ENCODE measurements at regions not wholly inside any gene's neighbourhood (a gene's known extent, or its start where the extent isn't known, plus 50 kb on each side); places are given as distances from the start of the nearest gene placed in this dataset.
A peak's percentile ranks its signal among the peaks of the same experiment; 100 is the strongest.

DNA sequence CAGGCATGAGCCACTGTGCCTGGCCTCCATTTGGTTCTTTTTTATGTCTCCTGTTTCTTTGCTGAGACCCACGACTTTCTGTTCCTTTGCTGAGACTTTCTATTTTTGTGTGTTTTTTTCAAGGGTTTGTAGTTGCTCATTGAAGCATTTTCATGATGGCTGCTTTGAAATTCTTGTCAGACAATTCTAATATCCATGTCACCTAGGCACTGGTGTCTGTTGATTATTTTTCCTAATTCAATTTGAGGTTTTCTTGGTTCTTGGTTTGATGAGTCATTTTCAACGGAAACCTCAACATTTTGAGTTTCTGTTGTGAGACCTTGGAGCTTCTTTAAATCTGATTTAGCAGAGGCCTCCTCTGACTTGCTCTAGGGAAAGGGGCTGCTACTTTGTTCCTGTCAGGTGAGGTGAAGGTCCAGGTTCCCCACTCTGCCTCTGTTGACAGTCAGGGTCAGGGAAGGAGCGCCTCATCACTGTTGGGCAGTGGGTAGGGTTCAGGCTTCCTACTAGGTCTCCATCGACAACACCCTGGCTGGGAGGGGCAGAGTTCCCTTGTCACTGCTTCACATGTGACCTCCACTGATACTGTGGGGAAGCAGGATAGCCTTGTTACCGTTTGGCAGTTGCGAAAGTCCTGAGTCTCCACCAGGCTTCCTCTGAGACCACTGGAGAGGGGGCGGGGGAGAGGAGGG lies 66.1 kb upstream of the SMOX start (continued):
- TF ChIP-seq, protein P1, sequence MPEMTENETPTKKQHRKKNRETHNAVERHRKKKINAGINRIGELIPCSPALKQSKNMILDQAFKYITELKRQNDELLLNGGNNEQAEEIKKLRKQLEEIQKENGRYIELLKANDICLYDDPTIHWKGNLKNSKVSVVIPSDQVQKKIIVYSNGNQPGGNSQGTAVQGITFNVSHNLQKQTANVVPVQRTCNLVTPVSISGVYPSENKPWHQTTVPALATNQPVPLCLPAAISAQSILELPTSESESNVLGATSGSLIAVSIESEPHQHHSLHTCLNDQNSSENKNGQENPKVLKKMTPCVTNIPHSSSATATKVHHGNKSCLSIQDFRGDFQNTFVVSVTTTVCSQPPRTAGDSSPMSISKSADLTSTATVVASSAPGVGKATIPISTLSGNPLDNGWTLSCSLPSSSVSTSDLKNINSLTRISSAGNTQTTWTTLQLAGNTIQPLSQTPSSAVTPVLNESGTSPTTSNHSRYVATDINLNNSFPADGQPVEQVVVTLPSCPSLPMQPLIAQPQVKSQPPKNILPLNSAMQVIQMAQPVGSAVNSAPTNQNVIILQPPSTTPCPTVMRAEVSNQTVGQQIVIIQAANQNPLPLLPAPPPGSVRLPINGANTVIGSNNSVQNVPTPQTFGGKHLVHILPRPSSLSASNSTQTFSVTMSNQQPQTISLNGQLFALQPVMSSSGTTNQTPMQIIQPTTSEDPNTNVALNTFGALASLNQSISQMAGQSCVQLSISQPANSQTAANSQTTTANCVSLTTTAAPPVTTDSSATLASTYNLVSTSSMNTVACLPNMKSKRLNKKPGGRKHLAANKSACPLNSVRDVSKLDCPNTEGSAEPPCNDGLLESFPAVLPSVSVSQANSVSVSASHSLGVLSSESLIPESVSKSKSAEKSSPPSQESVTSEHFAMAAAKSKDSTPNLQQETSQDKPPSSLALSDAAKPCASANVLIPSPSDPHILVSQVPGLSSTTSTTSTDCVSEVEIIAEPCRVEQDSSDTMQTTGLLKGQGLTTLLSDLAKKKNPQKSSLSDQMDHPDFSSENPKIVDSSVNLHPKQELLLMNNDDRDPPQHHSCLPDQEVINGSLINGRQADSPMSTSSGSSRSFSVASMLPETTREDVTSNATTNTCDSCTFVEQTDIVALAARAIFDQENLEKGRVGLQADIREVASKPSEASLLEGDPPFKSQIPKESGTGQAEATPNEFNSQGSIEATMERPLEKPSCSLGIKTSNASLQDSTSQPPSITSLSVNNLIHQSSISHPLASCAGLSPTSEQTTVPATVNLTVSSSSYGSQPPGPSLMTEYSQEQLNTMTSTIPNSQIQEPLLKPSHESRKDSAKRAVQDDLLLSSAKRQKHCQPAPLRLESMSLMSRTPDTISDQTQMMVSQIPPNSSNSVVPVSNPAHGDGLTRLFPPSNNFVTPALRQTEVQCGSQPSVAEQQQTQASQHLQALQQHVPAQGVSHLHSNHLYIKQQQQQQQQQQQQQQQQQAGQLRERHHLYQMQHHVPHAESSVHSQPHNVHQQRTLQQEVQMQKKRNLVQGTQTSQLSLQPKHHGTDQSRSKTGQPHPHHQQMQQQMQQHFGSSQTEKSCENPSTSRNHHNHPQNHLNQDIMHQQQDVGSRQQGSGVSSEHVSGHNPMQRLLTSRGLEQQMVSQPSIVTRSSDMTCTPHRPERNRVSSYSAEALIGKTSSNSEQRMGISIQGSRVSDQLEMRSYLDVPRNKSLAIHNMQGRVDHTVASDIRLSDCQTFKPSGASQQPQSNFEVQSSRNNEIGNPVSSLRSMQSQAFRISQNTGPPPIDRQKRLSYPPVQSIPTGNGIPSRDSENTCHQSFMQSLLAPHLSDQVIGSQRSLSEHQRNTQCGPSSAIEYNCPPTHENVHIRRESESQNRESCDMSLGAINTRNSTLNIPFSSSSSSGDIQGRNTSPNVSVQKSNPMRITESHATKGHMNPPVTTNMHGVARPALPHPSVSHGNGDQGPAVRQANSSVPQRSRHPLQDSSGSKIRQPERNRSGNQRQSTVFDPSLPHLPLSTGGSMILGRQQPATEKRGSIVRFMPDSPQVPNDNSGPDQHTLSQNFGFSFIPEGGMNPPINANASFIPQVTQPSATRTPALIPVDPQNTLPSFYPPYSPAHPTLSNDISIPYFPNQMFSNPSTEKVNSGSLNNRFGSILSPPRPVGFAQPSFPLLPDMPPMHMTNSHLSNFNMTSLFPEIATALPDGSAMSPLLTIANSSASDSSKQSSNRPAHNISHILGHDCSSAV (CRISPR knock-in tag; IDR thresholded peaks at IDR 0.05; ENCODE audit: borderline replicate concordance), result no peak
- peak; percentile 71; the same call in 1 of the 2 replicates for TF ChIP-seq ZNF451 (CRISPR knock-in tag; IDR thresholded peaks at IDR 0.05)
- TF ChIP-seq, protein P2, sequence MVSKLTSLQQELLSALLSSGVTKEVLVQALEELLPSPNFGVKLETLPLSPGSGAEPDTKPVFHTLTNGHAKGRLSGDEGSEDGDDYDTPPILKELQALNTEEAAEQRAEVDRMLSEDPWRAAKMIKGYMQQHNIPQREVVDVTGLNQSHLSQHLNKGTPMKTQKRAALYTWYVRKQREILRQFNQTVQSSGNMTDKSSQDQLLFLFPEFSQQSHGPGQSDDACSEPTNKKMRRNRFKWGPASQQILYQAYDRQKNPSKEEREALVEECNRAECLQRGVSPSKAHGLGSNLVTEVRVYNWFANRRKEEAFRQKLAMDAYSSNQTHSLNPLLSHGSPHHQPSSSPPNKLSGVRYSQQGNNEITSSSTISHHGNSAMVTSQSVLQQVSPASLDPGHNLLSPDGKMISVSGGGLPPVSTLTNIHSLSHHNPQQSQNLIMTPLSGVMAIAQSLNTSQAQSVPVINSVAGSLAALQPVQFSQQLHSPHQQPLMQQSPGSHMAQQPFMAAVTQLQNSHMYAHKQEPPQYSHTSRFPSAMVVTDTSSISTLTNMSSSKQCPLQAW (CRISPR knock-in tag; IDR thresholded peaks at IDR 0.05), result no peak
- TF ChIP-seq ZNF234 (CRISPR knock-in tag; conservative IDR thresholded peaks at IDR 0.05), result no peak
- peak; percentile 28; the same call in 1 of the 2 replicates for TF ChIP-seq FOXO1 (CRISPR knock-in tag; IDR thresholded peaks at IDR 0.05)
- no peak for TF ChIP-seq RELA (CRISPR knock-in tag; IDR thresholded peaks at IDR 0.05)
- TF ChIP-seq, protein P3, sequence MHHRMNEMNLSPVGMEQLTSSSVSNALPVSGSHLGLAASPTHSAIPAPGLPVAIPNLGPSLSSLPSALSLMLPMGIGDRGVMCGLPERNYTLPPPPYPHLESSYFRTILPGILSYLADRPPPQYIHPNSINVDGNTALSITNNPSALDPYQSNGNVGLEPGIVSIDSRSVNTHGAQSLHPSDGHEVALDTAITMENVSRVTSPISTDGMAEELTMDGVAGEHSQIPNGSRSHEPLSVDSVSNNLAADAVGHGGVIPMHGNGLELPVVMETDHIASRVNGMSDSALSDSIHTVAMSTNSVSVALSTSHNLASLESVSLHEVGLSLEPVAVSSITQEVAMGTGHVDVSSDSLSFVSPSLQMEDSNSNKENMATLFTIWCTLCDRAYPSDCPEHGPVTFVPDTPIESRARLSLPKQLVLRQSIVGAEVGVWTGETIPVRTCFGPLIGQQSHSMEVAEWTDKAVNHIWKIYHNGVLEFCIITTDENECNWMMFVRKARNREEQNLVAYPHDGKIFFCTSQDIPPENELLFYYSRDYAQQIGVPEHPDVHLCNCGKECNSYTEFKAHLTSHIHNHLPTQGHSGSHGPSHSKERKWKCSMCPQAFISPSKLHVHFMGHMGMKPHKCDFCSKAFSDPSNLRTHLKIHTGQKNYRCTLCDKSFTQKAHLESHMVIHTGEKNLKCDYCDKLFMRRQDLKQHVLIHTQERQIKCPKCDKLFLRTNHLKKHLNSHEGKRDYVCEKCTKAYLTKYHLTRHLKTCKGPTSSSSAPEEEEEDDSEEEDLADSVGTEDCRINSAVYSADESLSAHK (CRISPR knock-in tag; IDR thresholded peaks at IDR 0.05; ENCODE audit: borderline replicate concordance), result no peak
- no peak for TF ChIP-seq ETV6 (CRISPR knock-in tag; conservative IDR thresholded peaks at IDR 0.05)
- no peak for TF ChIP-seq PRMT3 (CRISPR knock-in tag; IDR thresholded peaks at IDR 0.05; ENCODE audit: borderline replicate concordance, low read depth)
- no peak for TF ChIP-seq ZNF878 (CRISPR knock-in tag; IDR thresholded peaks at IDR 0.05)
- no peak for TF ChIP-seq ZNF329 (CRISPR knock-in tag; IDR thresholded peaks at IDR 0.05; ENCODE audit: low read depth)
- no peak for TF ChIP-seq ZNF235 (CRISPR knock-in tag; IDR thresholded peaks at IDR 0.05; ENCODE audit: borderline replicate concordance)
- no peak for TF ChIP-seq NCOA1 (CRISPR knock-in tag; IDR thresholded peaks at IDR 0.05)
- TF ChIP-seq HNF4A (CRISPR knock-in tag; IDR thresholded peaks at IDR 0.05), result no peak
- TF ChIP-seq, protein P4, sequence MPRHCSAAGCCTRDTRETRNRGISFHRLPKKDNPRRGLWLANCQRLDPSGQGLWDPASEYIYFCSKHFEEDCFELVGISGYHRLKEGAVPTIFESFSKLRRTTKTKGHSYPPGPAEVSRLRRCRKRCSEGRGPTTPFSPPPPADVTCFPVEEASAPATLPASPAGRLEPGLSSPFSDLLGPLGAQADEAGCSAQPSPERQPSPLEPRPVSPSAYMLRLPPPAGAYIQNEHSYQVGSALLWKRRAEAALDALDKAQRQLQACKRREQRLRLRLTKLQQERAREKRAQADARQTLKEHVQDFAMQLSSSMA (CRISPR knock-in tag; IDR thresholded peaks at IDR 0.05), result no peak
- peak; percentile 55 for TF ChIP-seq CREB1 (IDR thresholded peaks at IDR 0.05)
- TF ChIP-seq CREB1 (CRISPR knock-in tag; IDR thresholded peaks at IDR 0.05), result no peak
